Colonic mucosa (tissue), 4 donors: ENCODE measurements at regions not wholly inside any gene's neighbourhood (a gene's known extent, or its start where the extent isn't known, plus 50 kb on each side); places are given as distances from the start of the nearest gene placed in this dataset.

ENCODE experiments used
- DNase-seq: peaks from one replicate; pipeline ENCODE4 v3.0.0-alpha.2; 2020
- H3K27ac ChIP-seq: fragments of 200-600 bp; one replicate; pipeline ENCODE4 v1.8.0; 2021
- H3K27me3 ChIP-seq: fragments of 200-600 bp; one replicate; pipeline ENCODE4 v1.8.0; 2021
- H3K36me3 ChIP-seq: fragments of 200-600 bp; one replicate; pipeline ENCODE4 v1.8.0; 2021
- H3K4me1 ChIP-seq: fragments of 200-600 bp; one replicate; pipeline ENCODE4 v1.8.0; 2021; ENCODE audit warnings: mild to moderate bottlenecking
- H3K4me3 ChIP-seq: fragments of 200-600 bp; one replicate; pipeline ENCODE4 v1.8.0; 2021
- H3K9ac ChIP-seq, 2 donors: one replicate each; pipeline ENCODE4 v1.7.0; 2013; ENCODE audit warnings: control low read depth in 2 of 2, low read depth in 2 of 2, low read length in 2 of 2
- H3K9me3 ChIP-seq: fragments of 200-600 bp; one replicate; pipeline ENCODE4 v1.8.0; 2021
- CTCF ChIP-seq: fragments of 200-600 bp; IDR thresholded peaks from one replicate; pipeline ENCODE4 v1.8.0; 2022; ENCODE audit warnings: antibody characterized with exemption, mild to moderate bottlenecking
- intact Hi-C: fragments of 100-400 bp; cut with DNase I; formaldehyde crosslinking; loops from one replicate; pipeline ENCODE4 v1.14.1; 2022
- donor health status: healthy.
- donor health status: DM: no; HTN: no; CAD: no.
- donor health status: DM: no; HTN: no; CAD: no.

GRCh38 chr7:85765698-85766298, 578.9 kb upstream of the SEMA3D start:
- H3K4me1 ChIP-seq: no peaks in the 10 kb centered on the region
- intact Hi-C loops: no loop called here
- H3K9ac ChIP-seq: no peak overlapping the region
- no peak overlapping the region for H3K27ac ChIP-seq
- H3K4me3 ChIP-seq: no peak overlapping the region
- peak; percentile 34 for DNase-seq
- H3K36me3 ChIP-seq: no peaks in the 10 kb centered on the region
- H3K9me3 ChIP-seq: no peaks in the 10 kb centered on the region
- TF ChIP-seq CTCF: no peak
- H3K27me3 ChIP-seq: no peaks in the 10 kb centered on the region

DNA sequence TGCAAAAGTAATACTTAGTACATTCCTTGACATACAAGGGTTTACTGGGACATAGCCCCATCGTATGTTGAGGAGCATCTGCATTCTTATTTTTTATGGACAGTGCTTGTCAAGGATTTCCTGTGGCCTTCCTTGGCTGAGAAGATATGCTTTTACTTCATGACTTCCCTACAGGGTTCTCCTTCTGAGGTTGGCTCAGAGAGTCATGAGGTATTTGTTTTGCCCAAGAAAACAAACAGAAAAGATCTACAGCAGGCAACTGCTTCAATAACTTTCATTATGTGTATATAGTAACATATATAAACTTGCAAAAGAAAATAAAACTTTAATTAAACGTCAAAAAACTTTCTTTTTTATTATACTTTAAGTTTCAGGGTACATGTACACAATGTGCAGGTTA, 577.2 kb upstream of the SEMA3D start:
- Histone ChIP-seq H3K4me3 (no peak overlapping the region), H3K9ac (no peak overlapping the region), H3K27ac (no peak overlapping the region), H3K9me3 (no peaks in the 10 kb centered on the region), H3K4me1 (no peaks in the 10 kb centered on the region), H3K27me3 (no peaks in the 10 kb centered on the region), H3K36me3 (no peaks in the 10 kb centered on the region)
- DNase-seq: no peak
- intact Hi-C loops: no loop called here
- no peak for TF ChIP-seq CTCF

GRCh38 chr7:85757348-85757747, 570.5 kb upstream of the SEMA3D start:
- no peak overlapping the region for H3K9ac ChIP-seq
- no peak overlapping the region for H3K4me3 ChIP-seq
- H3K9me3 ChIP-seq: no peaks in the 10 kb centered on the region
- H3K36me3 ChIP-seq: no peaks in the 10 kb centered on the region
- intact Hi-C loops: no loop called here
- H3K4me1 ChIP-seq: no peaks in the 10 kb centered on the region
- no peak overlapping the region for H3K27ac ChIP-seq
- DNase-seq: no peak
- TF ChIP-seq CTCF: no peak
- H3K27me3 ChIP-seq: no peaks in the 10 kb centered on the region

- DNase-seq: peak; percentile 28
- Histone ChIP-seq H3K4me3 (no peak overlapping the region), H3K36me3 (no peaks in the 10 kb centered on the region), H3K9me3 (no peaks in the 10 kb centered on the region), H3K27ac (no peak overlapping the region), H3K4me1 (no peaks in the 10 kb centered on the region), H3K27me3 (no peaks in the 10 kb centered on the region), H3K9ac (no peak overlapping the region)
- intact Hi-C loops: no loop called here
- peak; percentile 30 for TF ChIP-seq CTCF
These were observed 563.6 kb upstream of the SEMA3D start for GRCh38 chr7:85750454-85750949.

- no peak overlapping the region for H3K9ac ChIP-seq
- no peak for TF ChIP-seq CTCF
- intact Hi-C loops: no loop called here
These were observed 563.0 kb upstream of the SEMA3D start for GRCh38 chr7:85749696-85750453.

More at GRCh38 chr7:85749696-85750453, 563.0 kb upstream of the SEMA3D start:
- H3K4me3 ChIP-seq: no peak overlapping the region
- no peak for DNase-seq
- no peaks in the 10 kb centered on the region for H3K36me3 ChIP-seq
- no peaks in the 10 kb centered on the region for H3K27me3 ChIP-seq
- H3K27ac ChIP-seq: no peak overlapping the region
- no peaks in the 10 kb centered on the region for H3K9me3 ChIP-seq
- no peaks in the 10 kb centered on the region for H3K4me1 ChIP-seq
